ENCODE measurements at regions not wholly inside any gene's neighbourhood (a gene's known extent, or its start where the extent isn't known, plus 50 kb on each side); places are given as distances from the start of the nearest gene placed in this dataset.

DNA sequence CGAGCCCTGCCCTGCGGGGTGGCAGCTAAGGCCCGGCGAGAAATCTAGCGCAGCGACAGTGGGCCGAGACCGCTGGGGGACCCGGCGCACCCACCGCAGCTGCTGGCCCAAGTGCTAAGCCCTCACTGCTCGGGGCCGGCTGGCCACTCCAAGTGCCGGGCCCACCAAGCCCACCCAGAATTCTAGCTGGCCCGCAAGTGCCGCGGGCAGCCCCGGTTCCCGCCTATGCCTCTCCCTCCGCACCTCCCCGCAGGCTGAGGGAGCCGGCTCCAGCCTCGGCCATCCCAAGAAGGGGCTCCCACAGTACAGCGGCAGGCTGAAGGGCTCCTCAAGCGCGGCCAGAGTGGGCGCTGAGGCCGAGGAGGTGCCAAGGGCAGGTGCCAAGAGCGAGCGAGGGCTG, 55.2 kb upstream of the RND3 start:
- TF ChIP-seq ZFP30 (CRISPR knock-in tag; IDR thresholded peaks at IDR 0.05): no peak
- TF ChIP-seq PATZ1 (CRISPR knock-in tag; IDR thresholded peaks at IDR 0.05; ENCODE audit: borderline replicate concordance): no peak
- no peak for TF ChIP-seq TOX (CRISPR knock-in tag; IDR thresholded peaks at IDR 0.05; ENCODE audit: borderline replicate concordance)
- no peak for TF ChIP-seq ESRRG (CRISPR knock-in tag; IDR thresholded peaks at IDR 0.05)
- TF ChIP-seq ZC3H10 (CRISPR knock-in tag; IDR thresholded peaks at IDR 0.05): no peak
- TF ChIP-seq PPARA (CRISPR knock-in tag; IDR thresholded peaks at IDR 0.05; ENCODE audit: borderline replicate concordance): no peak
- no peak for TF ChIP-seq OSR1 (CRISPR knock-in tag; IDR thresholded peaks at IDR 0.05)
- no peak for TF ChIP-seq ZFP3 (CRISPR knock-in tag; IDR thresholded peaks at IDR 0.05)
- no peak for TF ChIP-seq ZNF8 (CRISPR knock-in tag; IDR thresholded peaks at IDR 0.05)
- no peak for TF ChIP-seq CREB5 (CRISPR knock-in tag; IDR thresholded peaks at IDR 0.05; ENCODE audit: low read depth)
- TF ChIP-seq GLIS3 (CRISPR knock-in tag; IDR thresholded peaks at IDR 0.05): no peak
- ATAC-seq: no peak

- ATAC-seq: no peak
- TF ChIP-seq GLIS3 (CRISPR knock-in tag; IDR thresholded peaks at IDR 0.05) (no peak), PPARA (CRISPR knock-in tag; IDR thresholded peaks at IDR 0.05; ENCODE audit: borderline replicate concordance) (no peak), TOX (CRISPR knock-in tag; IDR thresholded peaks at IDR 0.05; ENCODE audit: borderline replicate concordance) (no peak), ESRRG (CRISPR knock-in tag; IDR thresholded peaks at IDR 0.05) (no peak), SNAI2 (CRISPR knock-in tag; IDR thresholded peaks at IDR 0.05) (no peak), ZFP3 (CRISPR knock-in tag; IDR thresholded peaks at IDR 0.05) (no peak), OSR1 (CRISPR knock-in tag; IDR thresholded peaks at IDR 0.05) (no peak), CSDC2 (CRISPR knock-in tag; IDR thresholded peaks at IDR 0.05) (no peak), ISL1 (CRISPR knock-in tag; IDR thresholded peaks at IDR 0.05) (no peak)
- TF ChIP-seq, protein P1, sequence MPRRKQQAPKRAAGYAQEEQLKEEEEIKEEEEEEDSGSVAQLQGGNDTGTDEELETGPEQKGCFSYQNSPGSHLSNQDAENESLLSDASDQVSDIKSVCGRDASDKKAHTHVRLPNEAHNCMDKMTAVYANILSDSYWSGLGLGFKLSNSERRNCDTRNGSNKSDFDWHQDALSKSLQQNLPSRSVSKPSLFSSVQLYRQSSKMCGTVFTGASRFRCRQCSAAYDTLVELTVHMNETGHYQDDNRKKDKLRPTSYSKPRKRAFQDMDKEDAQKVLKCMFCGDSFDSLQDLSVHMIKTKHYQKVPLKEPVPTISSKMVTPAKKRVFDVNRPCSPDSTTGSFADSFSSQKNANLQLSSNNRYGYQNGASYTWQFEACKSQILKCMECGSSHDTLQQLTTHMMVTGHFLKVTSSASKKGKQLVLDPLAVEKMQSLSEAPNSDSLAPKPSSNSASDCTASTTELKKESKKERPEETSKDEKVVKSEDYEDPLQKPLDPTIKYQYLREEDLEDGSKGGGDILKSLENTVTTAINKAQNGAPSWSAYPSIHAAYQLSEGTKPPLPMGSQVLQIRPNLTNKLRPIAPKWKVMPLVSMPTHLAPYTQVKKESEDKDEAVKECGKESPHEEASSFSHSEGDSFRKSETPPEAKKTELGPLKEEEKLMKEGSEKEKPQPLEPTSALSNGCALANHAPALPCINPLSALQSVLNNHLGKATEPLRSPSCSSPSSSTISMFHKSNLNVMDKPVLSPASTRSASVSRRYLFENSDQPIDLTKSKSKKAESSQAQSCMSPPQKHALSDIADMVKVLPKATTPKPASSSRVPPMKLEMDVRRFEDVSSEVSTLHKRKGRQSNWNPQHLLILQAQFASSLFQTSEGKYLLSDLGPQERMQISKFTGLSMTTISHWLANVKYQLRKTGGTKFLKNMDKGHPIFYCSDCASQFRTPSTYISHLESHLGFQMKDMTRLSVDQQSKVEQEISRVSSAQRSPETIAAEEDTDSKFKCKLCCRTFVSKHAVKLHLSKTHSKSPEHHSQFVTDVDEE (CRISPR knock-in tag; IDR thresholded peaks at IDR 0.05): no peak
Measured at GRCh38 chr2:150542172-150542571, 54.7 kb upstream of the RND3 start.

DNA sequence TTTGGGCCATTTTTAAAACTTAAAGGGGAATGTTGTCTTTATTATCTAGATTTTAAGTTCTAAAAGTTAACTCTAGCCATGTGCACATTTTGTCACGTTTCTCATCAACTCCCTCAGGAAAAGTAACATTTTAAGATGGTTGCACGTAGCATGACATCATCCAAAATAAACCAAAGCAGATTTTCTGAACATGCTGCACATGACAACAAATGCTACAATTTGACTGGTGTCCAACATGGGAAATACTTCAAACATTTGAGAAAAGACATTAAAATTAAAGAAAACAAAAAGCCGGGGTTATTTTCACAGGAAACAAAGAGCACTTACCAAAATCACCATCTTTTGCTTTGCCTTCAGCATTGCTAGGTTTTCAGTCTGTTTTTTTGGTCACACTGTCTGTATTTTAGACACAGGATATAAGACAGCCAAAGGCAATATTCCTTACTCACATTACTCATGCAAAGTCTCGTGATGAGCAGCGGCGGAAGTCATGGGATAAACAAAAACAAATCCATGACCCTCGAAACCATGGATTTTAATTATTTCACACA, 51.3 kb upstream of the RND3 start:
- TF ChIP-seq, protein P1 (CRISPR knock-in tag; IDR thresholded peaks at IDR 0.05): no peak
- no peak for TF ChIP-seq PPARA (CRISPR knock-in tag; IDR thresholded peaks at IDR 0.05; ENCODE audit: borderline replicate concordance)
- TF ChIP-seq PATZ1 (CRISPR knock-in tag; IDR thresholded peaks at IDR 0.05; ENCODE audit: borderline replicate concordance): no peak
- no peak for TF ChIP-seq ZNF8 (CRISPR knock-in tag; IDR thresholded peaks at IDR 0.05)
- TF ChIP-seq SNAI2 (CRISPR knock-in tag; IDR thresholded peaks at IDR 0.05): no peak
- TF ChIP-seq ZNF70 (CRISPR knock-in tag; IDR thresholded peaks at IDR 0.05): no peak
- no peak for TF ChIP-seq ZFP3 (CRISPR knock-in tag; IDR thresholded peaks at IDR 0.05)
- no peak for TF ChIP-seq BACH2 (CRISPR knock-in tag; IDR thresholded peaks at IDR 0.05; ENCODE audit: borderline replicate concordance)
- TF ChIP-seq ISL1 (CRISPR knock-in tag; IDR thresholded peaks at IDR 0.05): no peak
- no peak for TF ChIP-seq CREB5 (CRISPR knock-in tag; IDR thresholded peaks at IDR 0.05; ENCODE audit: low read depth)
- no peak for TF ChIP-seq ZFP30 (CRISPR knock-in tag; IDR thresholded peaks at IDR 0.05)
- no peak for TF ChIP-seq ZNF565 (CRISPR knock-in tag; conservative IDR thresholded peaks at IDR 0.05; ENCODE audit: low read depth)
- TF ChIP-seq OSR1 (CRISPR knock-in tag; IDR thresholded peaks at IDR 0.05): no peak
- no peak for TF ChIP-seq ZC3H10 (CRISPR knock-in tag; IDR thresholded peaks at IDR 0.05)
- no peak for TF ChIP-seq ARNTL (CRISPR knock-in tag; IDR thresholded peaks at IDR 0.05; ENCODE audit: borderline replicate concordance, low read depth)
- no peak for TF ChIP-seq TCF4 (CRISPR knock-in tag; IDR thresholded peaks at IDR 0.05; ENCODE audit: borderline replicate concordance)
- no peak for TF ChIP-seq GLIS3 (CRISPR knock-in tag; IDR thresholded peaks at IDR 0.05)
- no peak for ATAC-seq
